ENCODE measurements at regions not wholly inside any gene's neighbourhood (a gene's known extent, or its start where the extent isn't known, plus 50 kb on each side); places are given as distances from the start of the nearest gene placed in this dataset.

DNA sequence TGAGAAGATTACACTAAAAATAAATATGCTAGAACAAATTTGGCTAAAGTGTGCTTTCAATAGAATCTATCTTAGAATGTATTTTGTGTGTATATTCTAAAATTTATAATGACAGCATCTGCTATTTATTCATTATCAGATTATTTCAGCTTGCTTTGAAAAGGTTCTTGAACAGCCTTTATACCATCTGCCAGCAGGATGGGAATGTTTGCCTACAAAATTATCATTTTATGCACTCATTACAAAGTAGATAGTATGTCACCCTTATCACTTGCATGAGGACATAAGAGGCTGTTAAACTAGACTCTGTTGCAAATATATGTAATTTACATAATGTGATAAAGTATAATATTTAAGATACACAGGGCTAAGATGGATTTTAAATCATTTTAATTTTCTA is 1286.9 kb upstream of the PCDH20 start:
- TF ChIP-seq ZNF274 (IDR thresholded peaks at IDR 0.05; ENCODE audit: low read depth, low read length) (no peak), POLR2A (IDR thresholded peaks at IDR 0.05; ENCODE audit: borderline replicate concordance, extremely low read depth, insufficient read depth, insufficient read length) (no peak), SIN3A (IDR thresholded peaks at IDR 0.05; ENCODE audit: low read depth) (no peak), EGR1 (IDR thresholded peaks at IDR 0.05; ENCODE audit: low read depth) (no peak), POLR2AphosphoS5 (IDR thresholded peaks at IDR 0.05; ENCODE audit: low read depth, low read length) (no peak), YY1 (IDR thresholded peaks at IDR 0.05; ENCODE audit: extremely low read depth, insufficient replicate concordance, low read depth, low read length) (no peak), EZH2phosphoT487 (IDR thresholded peaks at IDR 0.05; ENCODE audit: borderline replicate concordance) (no peak), CEBPB (IDR thresholded peaks at IDR 0.05; ENCODE audit: low read depth) (no peak), CBX3 (IDR thresholded peaks at IDR 0.05; ENCODE audit: low read depth) (no peak), TCF7L2 (IDR thresholded peaks at IDR 0.05; ENCODE audit: borderline replicate concordance, extremely low read depth, insufficient read depth, insufficient read length) (no peak), SRF (IDR thresholded peaks at IDR 0.05; ENCODE audit: low read depth) (no peak)
- TF ChIP-seq, protein P1, sequence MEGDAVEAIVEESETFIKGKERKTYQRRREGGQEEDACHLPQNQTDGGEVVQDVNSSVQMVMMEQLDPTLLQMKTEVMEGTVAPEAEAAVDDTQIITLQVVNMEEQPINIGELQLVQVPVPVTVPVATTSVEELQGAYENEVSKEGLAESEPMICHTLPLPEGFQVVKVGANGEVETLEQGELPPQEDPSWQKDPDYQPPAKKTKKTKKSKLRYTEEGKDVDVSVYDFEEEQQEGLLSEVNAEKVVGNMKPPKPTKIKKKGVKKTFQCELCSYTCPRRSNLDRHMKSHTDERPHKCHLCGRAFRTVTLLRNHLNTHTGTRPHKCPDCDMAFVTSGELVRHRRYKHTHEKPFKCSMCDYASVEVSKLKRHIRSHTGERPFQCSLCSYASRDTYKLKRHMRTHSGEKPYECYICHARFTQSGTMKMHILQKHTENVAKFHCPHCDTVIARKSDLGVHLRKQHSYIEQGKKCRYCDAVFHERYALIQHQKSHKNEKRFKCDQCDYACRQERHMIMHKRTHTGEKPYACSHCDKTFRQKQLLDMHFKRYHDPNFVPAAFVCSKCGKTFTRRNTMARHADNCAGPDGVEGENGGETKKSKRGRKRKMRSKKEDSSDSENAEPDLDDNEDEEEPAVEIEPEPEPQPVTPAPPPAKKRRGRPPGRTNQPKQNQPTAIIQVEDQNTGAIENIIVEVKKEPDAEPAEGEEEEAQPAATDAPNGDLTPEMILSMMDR (IDR thresholded peaks at IDR 0.05 in 2 of 3, conservative IDR thresholded peaks at IDR 0.05 in 1 of 3; ENCODE audit: borderline replicate concordance in 1 of 3, insufficient read depth in 1 of 3, low read depth in 2 of 3, low read length in 2 of 3) = no peak
- TF ChIP-seq, protein P2, sequence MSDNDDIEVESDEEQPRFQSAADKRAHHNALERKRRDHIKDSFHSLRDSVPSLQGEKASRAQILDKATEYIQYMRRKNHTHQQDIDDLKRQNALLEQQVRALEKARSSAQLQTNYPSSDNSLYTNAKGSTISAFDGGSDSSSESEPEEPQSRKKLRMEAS (IDR thresholded peaks at IDR 0.05) = no peak
- TF ChIP-seq, protein P3, sequence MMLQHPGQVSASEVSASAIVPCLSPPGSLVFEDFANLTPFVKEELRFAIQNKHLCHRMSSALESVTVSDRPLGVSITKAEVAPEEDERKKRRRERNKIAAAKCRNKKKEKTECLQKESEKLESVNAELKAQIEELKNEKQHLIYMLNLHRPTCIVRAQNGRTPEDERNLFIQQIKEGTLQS (IDR thresholded peaks at IDR 0.05) = no peak

All from HCT116 (cell line).